ENCODE measurements at regions not wholly inside any gene's neighbourhood (a gene's known extent, or its start where the extent isn't known, plus 50 kb on each side); places are given as distances from the start of the nearest gene placed in this dataset.

GRCh38 chr6:120254651-120255050 lies 905.1 kb upstream of the MAN1A1 start:
- TF ChIP-seq CTCF (IDR thresholded peaks at IDR 0.05) (no peak), POLR2A (IDR thresholded peaks at IDR 0.05) (no peak)

Data from body of pancreas (tissue), 4 donors.